Superior temporal gyrus (tissue), 1 donor: ENCODE measurements at regions not wholly inside any gene's neighbourhood (a gene's known extent, or its start where the extent isn't known, plus 50 kb on each side); places are given as distances from the start of the nearest gene placed in this dataset.

ENCODE experiments used
- DNase-seq: peaks from one replicate; pipeline ENCODE4 v3.0.0-alpha.2; 2016; ENCODE audit errors: extremely low spot score

GRCh38 chr3:56985460-56985859 is 75.0 kb upstream of the SPATA12 start:
- DNase-seq: no peak

- DNase-seq: no peak
Measured at GRCh38 chr3:56983427-56983826, 77.0 kb upstream of the SPATA12 start.

GRCh38 chr3:56981445-56982230 is 78.8 kb upstream of the SPATA12 start:
- DNase-seq: no peak

- DNase-seq: no peak
Measured at GRCh38 chr3:56980798-56981390, 79.6 kb upstream of the SPATA12 start.

- DNase-seq: no peak
Measured at GRCh38 chr3:56980243-56980642, 80.2 kb upstream of the SPATA12 start.

GRCh38 chr3:56979791-56980190 is 80.7 kb upstream of the SPATA12 start:
- no peak for DNase-seq

- no peak for DNase-seq
Measured at GRCh38 chr3:56977561-56977889, 82.9 kb upstream of the SPATA12 start.

GRCh38 chr3:56976651-56977560 is 83.6 kb upstream of the SPATA12 start:
- DNase-seq: peak; percentile 84

- no peak for DNase-seq
Measured at GRCh38 chr3:56975567-56975966, 84.9 kb upstream of the SPATA12 start.

GRCh38 chr3:56974247-56974930 is 86.1 kb upstream of the SPATA12 start:
- DNase-seq: peak; percentile 61

GRCh38 chr3:56971816-56972215 is 88.6 kb upstream of the SPATA12 start:
- DNase-seq: no peak

- no peak for DNase-seq
Measured at GRCh38 chr3:56971261-56971660, 89.2 kb upstream of the SPATA12 start.

GRCh38 chr3:56970461-56970879 is 90.0 kb upstream of the SPATA12 start:
- peak; percentile 63 for DNase-seq

- no peak for DNase-seq
Measured at GRCh38 chr3:56969851-56970250, 90.6 kb upstream of the SPATA12 start.

GRCh38 chr3:56966509-56966908 is 94.0 kb upstream of the SPATA12 start:
- no peak for DNase-seq

- no peak for DNase-seq
Measured at GRCh38 chr3:56966104-56966503, 94.4 kb upstream of the SPATA12 start.

GRCh38 chr3:56962922-56963321 is 97.5 kb upstream of the SPATA12 start:
- no peak for DNase-seq

GRCh38 chr3:56962206-56962605 is 98.3 kb upstream of the SPATA12 start:
- DNase-seq: no peak

GRCh38 chr3:56960234-56960917 is 100.1 kb upstream of the SPATA12 start:
- no peak for DNase-seq

GRCh38 chr3:56958879-56959278 is 101.6 kb upstream of the SPATA12 start:
- no peak for DNase-seq

- DNase-seq: no peak
Measured at GRCh38 chr3:56957522-56957921, 102.9 kb upstream of the SPATA12 start.
